Memory B cell (primary cell): ENCODE measurements at regions not wholly inside any gene's neighbourhood (a gene's known extent, or its start where the extent isn't known, plus 50 kb on each side); places are given as distances from the start of the nearest gene placed in this dataset.

Experiments used
- ATAC-seq: fragments of 150-1000 bp; cut with Tn5 transposase; 2 replicates; pipeline ENCODE4 v1.10.0; 2021; ENCODE audit warnings: low read depth, mild to moderate bottlenecking, moderate library complexity
- DNase-seq, 2 donors: peaks; one replicate each; pipeline ENCODE4 v3.0.0; 2022; ENCODE audit warnings: low spot score in 2 of 2
- H3K27ac Mint-ChIP-seq: one replicate; pipeline ENCODE4 v1.8.0; 2022; ENCODE audit warnings: mild to moderate bottlenecking, moderate library complexity, mixed read lengths
- H3K27me3 Mint-ChIP-seq: one replicate; pipeline ENCODE4 v1.8.0; 2022; ENCODE audit warnings: mixed read lengths
- H3K36me3 Mint-ChIP-seq: one replicate; pipeline ENCODE4 v1.8.0; 2022; ENCODE audit warnings: mild to moderate bottlenecking, mixed read lengths
- H3K4me1 Mint-ChIP-seq: one replicate; pipeline ENCODE4 v1.8.0; 2022; ENCODE audit warnings: mixed read lengths
- H3K4me3 Mint-ChIP-seq: one replicate; pipeline ENCODE4 v1.8.0; 2022; ENCODE audit warnings: mild to moderate bottlenecking, moderate library complexity, mixed read lengths
- H3K9me3 Mint-ChIP-seq: one replicate; pipeline ENCODE4 v1.8.0; 2022; ENCODE audit warnings: mixed read lengths

GRCh38 chr18:41530970-41531369 lies 424.1 kb upstream of the PIK3C3 start:
- Mint-ChIP-seq H3K4me3 (no peak overlapping the region), H3K9me3 (peaks cover 11% of the 10 kb centered on the region), H3K27ac (no peak overlapping the region), H3K36me3 (no peaks in the 10 kb centered on the region), H3K27me3 (no peaks in the 10 kb centered on the region), H3K4me1 (no peaks in the 10 kb centered on the region)
- no peak for DNase-seq
- no peak for ATAC-seq

DNA sequence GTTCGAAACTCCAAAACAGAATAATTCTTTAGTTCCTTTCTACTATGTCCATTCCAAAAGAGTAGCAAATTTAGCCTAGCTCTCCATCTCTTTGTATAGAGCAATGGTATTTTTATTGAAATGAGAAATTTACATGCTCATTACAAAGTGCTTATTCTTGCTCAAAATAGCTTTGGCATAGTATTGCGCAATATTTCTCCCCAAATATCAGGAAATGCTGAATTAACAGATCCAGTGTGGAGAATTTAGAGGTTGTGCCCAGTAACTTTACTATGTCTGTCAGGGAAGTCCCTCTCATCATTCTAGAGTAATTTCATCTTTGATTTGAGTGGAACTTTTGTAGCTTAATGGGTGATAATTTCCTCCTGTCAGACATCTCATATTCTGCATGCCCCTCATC lies 425.9 kb upstream of the PIK3C3 start:
- H3K4me1 Mint-ChIP-seq = no peaks in the 10 kb centered on the region
- H3K27ac Mint-ChIP-seq = no peak overlapping the region
- DNase-seq (no peak), ATAC-seq (no peak)
- no peak overlapping the region for H3K4me3 Mint-ChIP-seq
- no peaks in the 10 kb centered on the region for H3K27me3 Mint-ChIP-seq
- H3K9me3 Mint-ChIP-seq = peaks cover 8% of the 10 kb centered on the region
- H3K36me3 Mint-ChIP-seq = no peaks in the 10 kb centered on the region

DNA sequence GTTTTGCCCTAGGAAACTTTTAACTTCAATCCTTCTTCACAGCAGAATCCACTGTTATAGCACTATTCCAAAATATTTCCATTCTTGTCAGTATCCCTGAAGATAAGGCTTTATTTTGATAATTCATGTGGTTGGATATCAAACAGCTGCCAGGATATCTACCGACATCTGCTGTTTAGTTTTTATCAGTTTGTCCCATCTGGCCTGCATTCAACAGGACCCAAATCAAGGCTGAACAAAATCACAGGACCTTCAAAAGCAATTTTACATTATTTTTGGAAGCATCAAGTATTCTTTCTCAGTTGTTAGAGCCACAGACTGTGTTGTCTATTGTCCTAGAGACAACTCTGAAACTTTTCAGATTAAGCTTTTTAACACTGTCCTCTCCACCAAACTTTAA lies 429.0 kb upstream of the PIK3C3 start:
- no peak overlapping the region for H3K4me3 Mint-ChIP-seq
- DNase-seq = no peak
- H3K27ac Mint-ChIP-seq = no peak overlapping the region
- H3K9me3 Mint-ChIP-seq = peaks cover 9% of the 10 kb centered on the region
- H3K4me1 Mint-ChIP-seq = no peaks in the 10 kb centered on the region
- no peaks in the 10 kb centered on the region for H3K27me3 Mint-ChIP-seq
- H3K36me3 Mint-ChIP-seq = no peaks in the 10 kb centered on the region
- ATAC-seq = no peak

- Mint-ChIP-seq H3K4me1 (no peaks in the 10 kb centered on the region), H3K9me3 (peaks cover 5% of the 10 kb centered on the region), H3K27ac (no peak overlapping the region), H3K27me3 (no peaks in the 10 kb centered on the region), H3K36me3 (no peaks in the 10 kb centered on the region), H3K4me3 (no peak overlapping the region)
- ATAC-seq (no peak), DNase-seq (no peak)
Measured at GRCh38 chr18:41524674-41525470, 430.2 kb upstream of the PIK3C3 start.

DNA sequence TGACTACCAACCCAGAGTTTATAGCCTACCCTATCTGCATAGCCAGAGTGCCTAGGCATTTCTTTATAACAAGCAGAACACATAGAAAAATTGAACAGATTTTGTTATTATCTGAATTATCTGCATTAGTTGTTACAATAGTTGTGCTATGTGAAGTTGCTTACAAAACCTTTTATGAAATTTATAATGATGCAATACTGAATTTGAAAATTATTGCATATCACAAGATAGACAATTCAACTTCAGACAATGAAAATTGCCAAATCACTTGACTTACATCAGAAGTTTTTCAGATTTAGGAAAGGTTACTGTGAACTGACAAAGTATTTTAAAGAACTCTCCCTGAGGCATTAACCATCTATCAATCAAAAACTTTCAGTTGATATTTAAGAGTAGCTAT lies 437.9 kb upstream of the PIK3C3 start:
- Mint-ChIP-seq H3K9me3 (peaks cover 3% of the 10 kb centered on the region), H3K36me3 (no peaks in the 10 kb centered on the region), H3K27me3 (no peaks in the 10 kb centered on the region), H3K4me1 (no peaks in the 10 kb centered on the region), H3K27ac (no peak overlapping the region), H3K4me3 (no peak overlapping the region)
- no peak for DNase-seq
- no peak for ATAC-seq

DNA sequence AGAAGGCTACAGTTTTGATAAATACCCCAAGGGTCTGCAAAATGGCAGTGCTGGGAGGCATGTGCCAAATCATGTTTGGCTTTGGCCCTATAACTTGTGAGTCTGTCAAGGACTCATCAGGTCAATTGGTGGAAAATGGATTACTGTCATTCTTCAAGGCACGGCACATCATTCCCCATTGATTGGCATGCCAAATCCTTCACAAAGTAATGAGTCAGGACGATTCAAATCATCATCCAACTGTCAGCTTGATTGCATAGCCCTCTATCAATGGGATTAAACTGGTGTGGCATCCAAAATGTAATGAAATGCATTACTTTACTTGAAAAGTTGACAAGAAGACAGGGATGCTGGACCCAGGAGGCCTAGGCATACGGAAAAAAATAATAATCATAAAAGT lies 441.6 kb upstream of the PIK3C3 start:
- peaks cover 4% of the 10 kb centered on the region for H3K9me3 Mint-ChIP-seq
- H3K27ac Mint-ChIP-seq = no peak overlapping the region
- H3K27me3 Mint-ChIP-seq = no peaks in the 10 kb centered on the region
- H3K36me3 Mint-ChIP-seq = no peaks in the 10 kb centered on the region
- H3K4me1 Mint-ChIP-seq = no peaks in the 10 kb centered on the region
- ATAC-seq (no peak), DNase-seq (no peak)
- no peak overlapping the region for H3K4me3 Mint-ChIP-seq

- Mint-ChIP-seq H3K36me3 (no peaks in the 10 kb centered on the region), H3K27me3 (no peaks in the 10 kb centered on the region), H3K4me3 (no peak overlapping the region), H3K4me1 (no peaks in the 10 kb centered on the region), H3K9me3 (peaks cover 5% of the 10 kb centered on the region), H3K27ac (no peak overlapping the region)
- DNase-seq (no peak), ATAC-seq (no peak)
Measured at GRCh38 chr18:41504316-41504715, 450.7 kb upstream of the PIK3C3 start.

DNA sequence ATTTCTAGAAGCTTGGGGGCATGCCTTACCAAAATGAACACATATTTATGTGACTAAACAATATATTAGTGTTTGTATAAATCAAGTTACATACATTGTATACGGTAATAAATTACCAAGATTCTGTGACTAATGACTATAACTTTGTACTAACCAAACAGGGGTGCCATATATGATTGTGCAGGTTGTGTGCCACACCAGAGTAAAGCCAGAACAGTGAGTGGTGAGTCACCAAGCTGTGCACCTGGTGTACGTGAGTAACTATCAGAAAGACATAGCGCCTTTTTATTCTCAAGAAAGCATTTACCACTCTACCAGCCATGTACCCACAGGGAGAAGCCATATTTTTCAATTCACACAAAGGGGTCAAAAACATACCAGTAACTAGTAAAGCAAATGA lies 453.2 kb upstream of the PIK3C3 start:
- Mint-ChIP-seq H3K9me3 (peaks cover 2% of the 10 kb centered on the region), H3K4me1 (no peaks in the 10 kb centered on the region), H3K4me3 (no peak overlapping the region), H3K36me3 (no peaks in the 10 kb centered on the region), H3K27me3 (no peaks in the 10 kb centered on the region), H3K27ac (no peak overlapping the region)
- DNase-seq (no peak), ATAC-seq (no peak)

DNA sequence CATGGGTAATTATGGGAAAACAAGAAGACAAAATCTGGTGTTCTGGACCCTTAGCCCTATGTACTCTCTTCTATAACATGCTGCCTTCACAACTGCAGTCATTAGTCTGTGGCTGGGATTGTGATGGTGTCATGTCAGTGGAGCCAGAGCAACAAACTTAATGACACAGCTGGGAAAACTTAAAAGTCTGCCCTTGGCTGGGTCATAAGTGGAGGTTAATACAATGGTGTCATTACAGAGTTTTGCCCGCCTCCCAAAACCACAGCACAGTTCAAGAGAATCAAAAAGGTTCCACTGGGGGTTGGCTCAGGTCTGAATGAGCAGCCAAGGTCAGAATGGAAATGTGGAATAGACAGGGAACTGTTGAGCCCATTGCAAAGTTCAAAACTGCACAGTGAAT lies 455.7 kb upstream of the PIK3C3 start:
- Mint-ChIP-seq H3K36me3 (no peaks in the 10 kb centered on the region), H3K27ac (no peak overlapping the region), H3K4me3 (no peak overlapping the region), H3K27me3 (no peaks in the 10 kb centered on the region), H3K4me1 (no peaks in the 10 kb centered on the region), H3K9me3 (peaks cover 2% of the 10 kb centered on the region)
- no peak for DNase-seq
- ATAC-seq = no peak

- no peaks in the 10 kb centered on the region for H3K4me1 Mint-ChIP-seq
- H3K36me3 Mint-ChIP-seq = no peaks in the 10 kb centered on the region
- H3K4me3 Mint-ChIP-seq = no peak overlapping the region
- H3K27me3 Mint-ChIP-seq = no peaks in the 10 kb centered on the region
- H3K27ac Mint-ChIP-seq = no peak overlapping the region
- peaks cover 9% of the 10 kb centered on the region for H3K9me3 Mint-ChIP-seq
- ATAC-seq (no peak), DNase-seq (no peak)
Measured at GRCh38 chr18:41490861-41491260, 464.2 kb upstream of the PIK3C3 start.

- H3K27ac Mint-ChIP-seq = no peak overlapping the region
Measured at GRCh38 chr18:41486575-41486974, 468.5 kb upstream of the PIK3C3 start.

GRCh38 chr18:41484069-41484468 lies 471.0 kb upstream of the PIK3C3 start:
- DNase-seq = no peak
- no peaks in the 10 kb centered on the region for H3K36me3 Mint-ChIP-seq
- no peak overlapping the region for H3K4me3 Mint-ChIP-seq
- H3K27me3 Mint-ChIP-seq = no peaks in the 10 kb centered on the region
- no peak overlapping the region for H3K27ac Mint-ChIP-seq
- no peak for ATAC-seq
- H3K4me1 Mint-ChIP-seq = no peaks in the 10 kb centered on the region
- peaks cover 3% of the 10 kb centered on the region for H3K9me3 Mint-ChIP-seq

More at GRCh38 chr18:41486575-41486974, 468.5 kb upstream of the PIK3C3 start:
- no peaks in the 10 kb centered on the region for H3K27me3 Mint-ChIP-seq
- no peak for DNase-seq
- H3K9me3 Mint-ChIP-seq = peaks cover 9% of the 10 kb centered on the region
- no peaks in the 10 kb centered on the region for H3K36me3 Mint-ChIP-seq
- no peak overlapping the region for H3K4me3 Mint-ChIP-seq
- H3K4me1 Mint-ChIP-seq = no peaks in the 10 kb centered on the region
- ATAC-seq = no peak

GRCh38 chr18:41482501-41482900 lies 472.5 kb upstream of the PIK3C3 start:
- H3K4me1 Mint-ChIP-seq = no peaks in the 10 kb centered on the region
- H3K27ac Mint-ChIP-seq = no peak overlapping the region
- H3K36me3 Mint-ChIP-seq = no peaks in the 10 kb centered on the region
- H3K27me3 Mint-ChIP-seq = no peaks in the 10 kb centered on the region
- DNase-seq (no peak), ATAC-seq (no peak)
- H3K9me3 Mint-ChIP-seq = peaks cover 5% of the 10 kb centered on the region
- H3K4me3 Mint-ChIP-seq = no peak overlapping the region

DNA sequence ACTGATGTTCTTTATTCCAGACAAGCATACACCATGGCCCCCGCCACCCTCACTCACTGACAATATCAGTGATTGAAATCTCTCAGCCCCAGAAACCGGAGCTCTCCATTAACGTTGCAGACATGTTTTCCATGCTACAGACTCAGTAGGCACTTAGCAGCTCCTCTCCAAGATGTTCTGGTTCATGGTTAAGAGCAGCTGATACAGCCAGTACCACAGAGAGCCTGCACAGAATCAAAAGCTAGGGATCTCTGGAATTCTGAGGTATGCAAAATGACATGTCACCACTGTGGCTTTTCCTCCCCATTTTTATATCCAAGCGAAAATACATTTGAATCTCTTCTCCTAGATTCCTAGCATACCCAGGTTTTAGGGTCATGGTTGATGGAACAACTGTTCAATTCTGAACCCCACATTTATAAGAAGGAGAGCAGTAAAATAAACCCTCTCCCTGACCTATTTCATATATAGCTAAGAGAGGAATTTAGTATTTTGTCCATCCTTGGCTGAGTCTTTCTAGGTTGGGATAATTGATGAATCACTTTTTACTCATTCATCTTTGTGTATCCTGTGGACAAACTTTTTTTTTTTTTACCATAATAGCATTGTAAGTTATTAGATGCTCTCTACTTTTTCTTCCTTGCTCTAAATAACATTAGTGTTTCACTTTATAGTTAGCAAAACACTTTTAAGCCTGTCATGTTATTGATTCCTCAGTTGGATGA lies 488.4 kb upstream of the PIK3C3 start:
- Mint-ChIP-seq H3K4me1 (no peaks in the 10 kb centered on the region), H3K36me3 (no peaks in the 10 kb centered on the region), H3K4me3 (no peak overlapping the region), H3K27ac (no peak overlapping the region), H3K9me3 (peaks cover 4% of the 10 kb centered on the region), H3K27me3 (no peaks in the 10 kb centered on the region)
- DNase-seq (no peak), ATAC-seq (no peak)

DNA sequence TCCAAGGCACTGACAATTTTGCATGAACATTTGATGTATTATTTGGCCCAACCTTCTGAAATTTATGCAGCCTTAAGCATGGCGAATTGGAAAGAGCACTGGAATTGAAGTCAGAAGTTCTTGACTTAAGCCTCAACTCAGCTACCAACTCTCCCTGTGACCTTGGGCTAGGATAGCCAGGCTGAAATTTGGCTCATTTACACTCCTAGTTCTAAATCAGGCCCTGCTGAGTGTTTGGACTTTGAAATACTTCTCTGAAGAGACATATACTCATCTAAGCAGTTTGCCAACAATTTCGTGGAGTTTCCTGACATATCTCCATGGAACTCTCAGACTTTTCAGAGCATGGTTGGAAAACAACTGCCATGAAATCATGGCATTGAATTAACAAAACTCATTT lies 489.6 kb upstream of the PIK3C3 start:
- ATAC-seq = no peak
- peaks cover 4% of the 10 kb centered on the region for H3K9me3 Mint-ChIP-seq
- no peak overlapping the region for H3K27ac Mint-ChIP-seq
- H3K27me3 Mint-ChIP-seq = no peaks in the 10 kb centered on the region
- no peaks in the 10 kb centered on the region for H3K36me3 Mint-ChIP-seq
- DNase-seq = no peak
- H3K4me3 Mint-ChIP-seq = no peak overlapping the region
- H3K4me1 Mint-ChIP-seq = no peaks in the 10 kb centered on the region
